H1 (cell line): ENCODE measurements at regions not wholly inside any gene's neighbourhood (a gene's known extent, or its start where the extent isn't known, plus 50 kb on each side); places are given as distances from the start of the nearest gene placed in this dataset.

Experiments used
- BACH1 ChIP-seq: IDR thresholded peaks from 2 replicates; pipeline ENCODE4 v1.6.1; 2012; ENCODE audit warnings: low read length, improper control_type of control experiment
- BRCA1 ChIP-seq: IDR thresholded peaks from 2 replicates; pipeline ENCODE4 v1.6.1; 2012; ENCODE audit warnings: low read depth, low read length, improper control_type of control experiment
- CBX8 ChIP-seq: fragments of 300-800, 300-1000 bp; sonication (generic); IDR thresholded peaks from 2 replicates; pipeline ENCODE4 v1.7.1; 2016; ENCODE audit warnings: low read depth, low read length, borderline replicate concordance
- CHD2 ChIP-seq: IDR thresholded peaks from 2 replicates; pipeline ENCODE4 v1.6.1; 2012; ENCODE audit warnings: low read length, improper control_type of control experiment
- CTBP2 ChIP-seq: IDR thresholded peaks from 2 replicates; pipeline ENCODE4 v1.7.0; 2011; ENCODE audit warnings: borderline replicate concordance, mild to moderate bottlenecking, moderate library complexity, mixed read lengths, low read length; ENCODE audit not compliant: insufficient read depth, insufficient read length
- NRF1 ChIP-seq: IDR thresholded peaks from 2 replicates; pipeline ENCODE4 v1.6.1; 2011; ENCODE audit warnings: mild to moderate bottlenecking, low read depth, low read length, improper control_type of control experiment
- RFX5 ChIP-seq: IDR thresholded peaks from 2 replicates; pipeline ENCODE4 v1.6.1; 2011; ENCODE audit warnings: low read depth, low read length, improper control_type of control experiment, borderline replicate concordance
- SUZ12 ChIP-seq: fragments of 200-600 bp; sonication (generic); IDR thresholded peaks from 2 replicates; pipeline ENCODE4 v1.6.1; 2012; ENCODE audit warnings: mild to moderate bottlenecking, inconsistent platforms, low read length, moderate library complexity, mixed read lengths
- TCF12 ChIP-seq: IDR thresholded peaks from 2 replicates; pipeline ENCODE4 v1.6.1; 2011; ENCODE audit warnings: low read depth, mild to moderate bottlenecking, low read length
- TF ChIP-seq, protein P1 (sequence below): fragments of 300-600 bp; sonication (generic); IDR thresholded peaks from 2 replicates; pipeline ENCODE4 v1.7.1; 2012; ENCODE audit warnings: low read length, moderate library complexity, mild to moderate bottlenecking, inconsistent platforms; ENCODE audit not compliant: insufficient replicate concordance
- TF ChIP-seq, protein P2 (sequence below): IDR thresholded peaks from 2 replicates; pipeline ENCODE4 v1.6.1; 2012; ENCODE audit warnings: inconsistent platforms
- TF ChIP-seq, protein P3 (sequence below): IDR thresholded peaks from 2 replicates; pipeline ENCODE4 v1.6.1; 2011; ENCODE audit warnings: low read depth, mild to moderate bottlenecking, low read length; ENCODE audit not compliant: insufficient read depth

DNA sequence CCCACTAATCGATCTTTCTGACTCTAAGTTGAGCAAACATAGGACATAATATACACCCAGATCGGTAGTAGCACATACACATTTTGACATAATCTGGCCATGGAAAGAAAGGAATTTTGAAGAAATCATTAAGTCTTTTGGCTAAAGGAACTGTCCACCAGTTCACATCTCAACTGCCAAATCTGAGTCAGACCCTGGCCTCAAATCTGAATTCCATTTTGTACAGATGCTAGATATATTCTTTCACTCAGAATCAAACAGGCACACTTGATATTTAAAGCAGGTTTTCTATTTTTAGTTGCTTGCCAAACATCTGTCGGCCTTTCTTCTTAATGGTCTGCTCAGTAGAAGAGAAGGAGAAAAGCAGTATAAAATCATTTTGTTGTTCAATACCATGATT is 281.8 kb downstream of the BARHL2 start (continued):
- TF ChIP-seq, protein P1, sequence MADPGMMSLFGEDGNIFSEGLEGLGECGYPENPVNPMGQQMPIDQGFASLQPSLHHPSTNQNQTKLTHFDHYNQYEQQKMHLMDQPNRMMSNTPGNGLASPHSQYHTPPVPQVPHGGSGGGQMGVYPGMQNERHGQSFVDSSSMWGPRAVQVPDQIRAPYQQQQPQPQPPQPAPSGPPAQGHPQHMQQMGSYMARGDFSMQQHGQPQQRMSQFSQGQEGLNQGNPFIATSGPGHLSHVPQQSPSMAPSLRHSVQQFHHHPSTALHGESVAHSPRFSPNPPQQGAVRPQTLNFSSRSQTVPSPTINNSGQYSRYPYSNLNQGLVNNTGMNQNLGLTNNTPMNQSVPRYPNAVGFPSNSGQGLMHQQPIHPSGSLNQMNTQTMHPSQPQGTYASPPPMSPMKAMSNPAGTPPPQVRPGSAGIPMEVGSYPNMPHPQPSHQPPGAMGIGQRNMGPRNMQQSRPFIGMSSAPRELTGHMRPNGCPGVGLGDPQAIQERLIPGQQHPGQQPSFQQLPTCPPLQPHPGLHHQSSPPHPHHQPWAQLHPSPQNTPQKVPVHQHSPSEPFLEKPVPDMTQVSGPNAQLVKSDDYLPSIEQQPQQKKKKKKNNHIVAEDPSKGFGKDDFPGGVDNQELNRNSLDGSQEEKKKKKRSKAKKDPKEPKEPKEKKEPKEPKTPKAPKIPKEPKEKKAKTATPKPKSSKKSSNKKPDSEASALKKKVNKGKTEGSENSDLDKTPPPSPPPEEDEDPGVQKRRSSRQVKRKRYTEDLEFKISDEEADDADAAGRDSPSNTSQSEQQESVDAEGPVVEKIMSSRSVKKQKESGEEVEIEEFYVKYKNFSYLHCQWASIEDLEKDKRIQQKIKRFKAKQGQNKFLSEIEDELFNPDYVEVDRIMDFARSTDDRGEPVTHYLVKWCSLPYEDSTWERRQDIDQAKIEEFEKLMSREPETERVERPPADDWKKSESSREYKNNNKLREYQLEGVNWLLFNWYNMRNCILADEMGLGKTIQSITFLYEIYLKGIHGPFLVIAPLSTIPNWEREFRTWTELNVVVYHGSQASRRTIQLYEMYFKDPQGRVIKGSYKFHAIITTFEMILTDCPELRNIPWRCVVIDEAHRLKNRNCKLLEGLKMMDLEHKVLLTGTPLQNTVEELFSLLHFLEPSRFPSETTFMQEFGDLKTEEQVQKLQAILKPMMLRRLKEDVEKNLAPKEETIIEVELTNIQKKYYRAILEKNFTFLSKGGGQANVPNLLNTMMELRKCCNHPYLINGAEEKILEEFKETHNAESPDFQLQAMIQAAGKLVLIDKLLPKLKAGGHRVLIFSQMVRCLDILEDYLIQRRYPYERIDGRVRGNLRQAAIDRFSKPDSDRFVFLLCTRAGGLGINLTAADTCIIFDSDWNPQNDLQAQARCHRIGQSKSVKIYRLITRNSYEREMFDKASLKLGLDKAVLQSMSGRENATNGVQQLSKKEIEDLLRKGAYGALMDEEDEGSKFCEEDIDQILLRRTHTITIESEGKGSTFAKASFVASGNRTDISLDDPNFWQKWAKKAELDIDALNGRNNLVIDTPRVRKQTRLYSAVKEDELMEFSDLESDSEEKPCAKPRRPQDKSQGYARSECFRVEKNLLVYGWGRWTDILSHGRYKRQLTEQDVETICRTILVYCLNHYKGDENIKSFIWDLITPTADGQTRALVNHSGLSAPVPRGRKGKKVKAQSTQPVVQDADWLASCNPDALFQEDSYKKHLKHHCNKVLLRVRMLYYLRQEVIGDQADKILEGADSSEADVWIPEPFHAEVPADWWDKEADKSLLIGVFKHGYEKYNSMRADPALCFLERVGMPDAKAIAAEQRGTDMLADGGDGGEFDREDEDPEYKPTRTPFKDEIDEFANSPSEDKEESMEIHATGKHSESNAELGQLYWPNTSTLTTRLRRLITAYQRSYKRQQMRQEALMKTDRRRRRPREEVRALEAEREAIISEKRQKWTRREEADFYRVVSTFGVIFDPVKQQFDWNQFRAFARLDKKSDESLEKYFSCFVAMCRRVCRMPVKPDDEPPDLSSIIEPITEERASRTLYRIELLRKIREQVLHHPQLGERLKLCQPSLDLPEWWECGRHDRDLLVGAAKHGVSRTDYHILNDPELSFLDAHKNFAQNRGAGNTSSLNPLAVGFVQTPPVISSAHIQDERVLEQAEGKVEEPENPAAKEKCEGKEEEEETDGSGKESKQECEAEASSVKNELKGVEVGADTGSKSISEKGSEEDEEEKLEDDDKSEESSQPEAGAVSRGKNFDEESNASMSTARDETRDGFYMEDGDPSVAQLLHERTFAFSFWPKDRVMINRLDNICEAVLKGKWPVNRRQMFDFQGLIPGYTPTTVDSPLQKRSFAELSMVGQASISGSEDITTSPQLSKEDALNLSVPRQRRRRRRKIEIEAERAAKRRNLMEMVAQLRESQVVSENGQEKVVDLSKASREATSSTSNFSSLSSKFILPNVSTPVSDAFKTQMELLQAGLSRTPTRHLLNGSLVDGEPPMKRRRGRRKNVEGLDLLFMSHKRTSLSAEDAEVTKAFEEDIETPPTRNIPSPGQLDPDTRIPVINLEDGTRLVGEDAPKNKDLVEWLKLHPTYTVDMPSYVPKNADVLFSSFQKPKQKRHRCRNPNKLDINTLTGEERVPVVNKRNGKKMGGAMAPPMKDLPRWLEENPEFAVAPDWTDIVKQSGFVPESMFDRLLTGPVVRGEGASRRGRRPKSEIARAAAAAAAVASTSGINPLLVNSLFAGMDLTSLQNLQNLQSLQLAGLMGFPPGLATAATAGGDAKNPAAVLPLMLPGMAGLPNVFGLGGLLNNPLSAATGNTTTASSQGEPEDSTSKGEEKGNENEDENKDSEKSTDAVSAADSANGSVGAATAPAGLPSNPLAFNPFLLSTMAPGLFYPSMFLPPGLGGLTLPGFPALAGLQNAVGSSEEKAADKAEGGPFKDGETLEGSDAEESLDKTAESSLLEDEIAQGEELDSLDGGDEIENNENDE = no peak
- no peak for TF ChIP-seq CHD2
- TF ChIP-seq BACH1 = no peak
- TF ChIP-seq, protein P2, sequence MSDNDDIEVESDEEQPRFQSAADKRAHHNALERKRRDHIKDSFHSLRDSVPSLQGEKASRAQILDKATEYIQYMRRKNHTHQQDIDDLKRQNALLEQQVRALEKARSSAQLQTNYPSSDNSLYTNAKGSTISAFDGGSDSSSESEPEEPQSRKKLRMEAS = no peak
- no peak for TF ChIP-seq RFX5
- TF ChIP-seq CBX8 = no peak
- TF ChIP-seq BRCA1 = no peak
- TF ChIP-seq NRF1 = no peak
- no peak for TF ChIP-seq SUZ12
- no peak for TF ChIP-seq TCF12
- no peak for TF ChIP-seq CTBP2
- TF ChIP-seq, protein P3, sequence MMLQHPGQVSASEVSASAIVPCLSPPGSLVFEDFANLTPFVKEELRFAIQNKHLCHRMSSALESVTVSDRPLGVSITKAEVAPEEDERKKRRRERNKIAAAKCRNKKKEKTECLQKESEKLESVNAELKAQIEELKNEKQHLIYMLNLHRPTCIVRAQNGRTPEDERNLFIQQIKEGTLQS = no peak
